GM23248 (cell line): ENCODE measurements at regions not wholly inside any gene's neighbourhood (a gene's known extent, or its start where the extent isn't known, plus 50 kb on each side); places are given as distances from the start of the nearest gene placed in this dataset.

ENCODE experiments used
- EZH2 ChIP-seq: fragments of 200-600 bp; sonication (generic); IDR thresholded peaks from 2 replicates; pipeline ENCODE4 v1.6.1; 2018; ENCODE audit warnings: antibody characterized with exemption, mild to moderate bottlenecking; ENCODE audit not compliant: insufficient read depth, poor library complexity, severe bottlenecking
- EZH2phosphoT487 ChIP-seq: fragments of 200-600 bp; sonication (generic); IDR thresholded peaks from 2 replicates; pipeline ENCODE4 v1.6.1; 2018; ENCODE audit warnings: antibody characterized with exemption, moderate library complexity, mild to moderate bottlenecking, low read depth; ENCODE audit not compliant: insufficient read depth

GRCh38 chrX:140123446-140123845 is 158.1 kb upstream of the CXorf66 start:
- no peak for TF ChIP-seq EZH2
- TF ChIP-seq EZH2phosphoT487, result no peak
